Nephron (organoid): ENCODE measurements at regions not wholly inside any gene's neighbourhood (a gene's known extent, or its start where the extent isn't known, plus 50 kb on each side); places are given as distances from the start of the nearest gene placed in this dataset.
"Not testable (repeated sequence)": the region's sequence is repeated elsewhere in the genome, so short reads cannot be mapped to it uniquely, and the experiment has no call there.

ENCODE experiments used
- H3K27ac Mint-ChIP-seq, 3 experiments: 2 replicates each; pipeline ENCODE4 v1.8.0; 2020; ENCODE audit warnings: mixed read lengths in 3 of 3, mild to moderate bottlenecking in 2 of 3, moderate library complexity in 1 of 3
- H3K27me3 Mint-ChIP-seq: 2 replicates; pipeline ENCODE4 v1.8.0; 2021; ENCODE audit warnings: low read depth, mild to moderate bottlenecking, moderate library complexity, mixed read lengths
- H3K36me3 Mint-ChIP-seq: 2 replicates; pipeline ENCODE4 v1.8.0; 2020; ENCODE audit warnings: low read depth, mixed read lengths
- H3K4me1 Mint-ChIP-seq: 2 replicates; pipeline ENCODE4 v1.8.0; 2020; ENCODE audit warnings: mixed read lengths
- H3K4me3 Mint-ChIP-seq, 3 experiments: 2 replicates each; pipeline ENCODE4 v1.8.0; 2020; ENCODE audit warnings: mild to moderate bottlenecking in 3 of 3, mixed read lengths in 3 of 3, moderate library complexity in 2 of 3
- H3K9me3 Mint-ChIP-seq: 2 replicates; pipeline ENCODE4 v1.8.0; 2020; ENCODE audit warnings: mixed read lengths
- CTCF ChIP-seq, 3 experiments: fragments of 200-600 bp; sonication (generic); IDR thresholded peaks; one replicate each; pipeline ENCODE4 v1.5.0; 2021; ENCODE audit warnings: antibody characterized with exemption in 3 of 3; ENCODE audit not compliant: unreplicated experiment in 3 of 3

GRCh38 chr2:111668741-111669140, 215.3 kb downstream of the ANAPC1 start:
- peaks cover 4% of the 10 kb centered on the region for H3K36me3 Mint-ChIP-seq
- H3K27ac Mint-ChIP-seq = peak overlapping the region in 1 of 3 experiments; percentile 18
- peaks cover 4% of the 10 kb centered on the region for H3K27me3 Mint-ChIP-seq
- peaks cover 15% of the 10 kb centered on the region for H3K9me3 Mint-ChIP-seq
- peaks cover 33% of the 10 kb centered on the region for H3K4me1 Mint-ChIP-seq
- no peak for TF ChIP-seq CTCF (IDR thresholded peaks at IDR 0.05; ENCODE audit: unreplicated experiment in 3 of 3)
- no peak overlapping the region for H3K4me3 Mint-ChIP-seq

- peak overlapping the region in 1 of 3 experiments; percentile 21 for H3K4me3 Mint-ChIP-seq
- H3K27me3 Mint-ChIP-seq = peaks cover 4% of the 10 kb centered on the region
- peaks cover 4% of the 10 kb centered on the region for H3K36me3 Mint-ChIP-seq
- peaks cover 15% of the 10 kb centered on the region for H3K9me3 Mint-ChIP-seq
- peaks cover 30% of the 10 kb centered on the region for H3K4me1 Mint-ChIP-seq
- peak overlapping the region; percentile 51 to 77 (median 69) for H3K27ac Mint-ChIP-seq
- no peak for TF ChIP-seq CTCF (IDR thresholded peaks at IDR 0.05; ENCODE audit: unreplicated experiment in 3 of 3)
Observed at GRCh38 chr2:111669928-111670695, 213.9 kb downstream of the ANAPC1 start.

- TF ChIP-seq CTCF (IDR thresholded peaks at IDR 0.05; ENCODE audit: unreplicated experiment in 3 of 3) = no peak
- H3K27ac Mint-ChIP-seq = peak overlapping the region; percentile 10 to 69 (median 46)
- H3K4me3 Mint-ChIP-seq = peak overlapping the region in 1 of 3 experiments; percentile 58
- peaks cover 4% of the 10 kb centered on the region for H3K27me3 Mint-ChIP-seq
- peaks cover 15% of the 10 kb centered on the region for H3K9me3 Mint-ChIP-seq
- peaks cover 4% of the 10 kb centered on the region for H3K36me3 Mint-ChIP-seq
- peaks cover 36% of the 10 kb centered on the region for H3K4me1 Mint-ChIP-seq
Observed at GRCh38 chr2:111670776-111671175, 213.2 kb downstream of the ANAPC1 start.

- H3K27ac Mint-ChIP-seq = peak overlapping the region; percentile 10 to 69 (median 46)
- H3K36me3 Mint-ChIP-seq = peaks cover 4% of the 10 kb centered on the region
- peaks cover 15% of the 10 kb centered on the region for H3K9me3 Mint-ChIP-seq
- peaks cover 4% of the 10 kb centered on the region for H3K27me3 Mint-ChIP-seq
- peak overlapping the region in 1 of 3 experiments; percentile 58 for H3K4me3 Mint-ChIP-seq
- no peak for TF ChIP-seq CTCF (IDR thresholded peaks at IDR 0.05; ENCODE audit: unreplicated experiment in 3 of 3)
- H3K4me1 Mint-ChIP-seq = peaks cover 44% of the 10 kb centered on the region
Observed at GRCh38 chr2:111671426-111672150, 212.4 kb downstream of the ANAPC1 start.

- H3K36me3 Mint-ChIP-seq, H3K4me3 Mint-ChIP-seq, H3K27me3 Mint-ChIP-seq: not testable (repeated sequence)
- Mint-ChIP-seq H3K27ac (peak overlapping the region in 1 of 3 experiments; percentile 49), H3K4me1 (peaks cover 51% of the 10 kb centered on the region), H3K9me3 (peaks cover 10% of the 10 kb centered on the region)
Observed at GRCh38 chr2:111672641-111673040, 211.4 kb downstream of the ANAPC1 start.

- Mint-ChIP-seq H3K4me1 (peaks cover 60% of the 10 kb centered on the region), H3K36me3 (peaks cover 4% of the 10 kb centered on the region)
- no peak for TF ChIP-seq CTCF (IDR thresholded peaks at IDR 0.05; ENCODE audit: unreplicated experiment in 3 of 3)
Observed at GRCh38 chr2:111673526-111673925, 210.5 kb downstream of the ANAPC1 start.

More at GRCh38 chr2:111673526-111673925, 210.5 kb downstream of the ANAPC1 start:
- peak overlapping the region in 1 of 3 experiments; percentile 35 for H3K4me3 Mint-ChIP-seq
- H3K27ac Mint-ChIP-seq = peak overlapping the region in 1 of 3 experiments; percentile 32
- H3K27me3 Mint-ChIP-seq = no peaks in the 10 kb centered on the region
- H3K9me3 Mint-ChIP-seq = peaks cover 4% of the 10 kb centered on the region
